ENCODE measurements at regions not wholly inside any gene's neighbourhood (a gene's known extent, or its start where the extent isn't known, plus 50 kb on each side); places are given as distances from the start of the nearest gene placed in this dataset.

DNA sequence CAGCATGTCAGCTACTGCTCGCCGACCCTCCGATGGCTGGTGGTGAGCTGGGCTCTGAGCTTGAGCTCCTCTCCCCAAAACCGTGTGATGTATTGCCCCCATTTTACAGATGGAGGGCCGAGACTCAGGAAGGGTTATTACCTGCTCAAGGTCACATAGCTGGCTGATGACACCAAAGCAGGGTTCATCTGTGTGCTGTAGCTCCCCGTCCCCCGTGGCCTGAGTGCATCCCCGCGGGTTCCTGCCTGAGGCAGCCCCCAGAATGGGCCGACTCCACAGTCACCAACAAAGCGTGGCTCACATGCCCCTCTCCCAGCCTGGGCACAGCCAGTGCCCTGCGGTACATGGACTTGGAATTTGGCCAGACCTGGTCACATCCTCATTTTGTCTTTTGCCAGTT is 198.6 kb downstream of the TFCP2L1 start:
- no peak for DNase-seq

GRCh38 chr2:121087117-121087516 is 197.9 kb downstream of the TFCP2L1 start:
- DNase-seq = no peak

- no peak for DNase-seq
Observed at GRCh38 chr2:121088251-121089165, 196.5 kb downstream of the TFCP2L1 start.

DNA sequence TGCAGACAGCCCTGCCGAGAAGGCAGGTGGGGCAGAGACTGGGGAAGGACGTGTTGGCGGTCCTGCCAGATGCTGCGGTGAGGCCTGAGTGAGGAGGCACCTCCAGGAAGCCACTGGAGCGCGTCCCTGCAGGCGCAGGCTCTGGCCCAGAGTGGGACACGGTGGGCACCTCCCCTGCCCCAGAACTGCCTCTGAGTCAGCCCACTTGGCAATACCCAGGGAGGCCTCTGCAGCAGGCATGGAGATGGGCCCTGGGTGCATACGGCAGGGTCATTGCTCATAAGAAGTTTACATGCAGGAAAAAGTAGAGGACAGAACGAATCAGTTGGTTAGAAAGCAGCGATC is 195.9 kb downstream of the TFCP2L1 start:
- no peak for DNase-seq

DNA sequence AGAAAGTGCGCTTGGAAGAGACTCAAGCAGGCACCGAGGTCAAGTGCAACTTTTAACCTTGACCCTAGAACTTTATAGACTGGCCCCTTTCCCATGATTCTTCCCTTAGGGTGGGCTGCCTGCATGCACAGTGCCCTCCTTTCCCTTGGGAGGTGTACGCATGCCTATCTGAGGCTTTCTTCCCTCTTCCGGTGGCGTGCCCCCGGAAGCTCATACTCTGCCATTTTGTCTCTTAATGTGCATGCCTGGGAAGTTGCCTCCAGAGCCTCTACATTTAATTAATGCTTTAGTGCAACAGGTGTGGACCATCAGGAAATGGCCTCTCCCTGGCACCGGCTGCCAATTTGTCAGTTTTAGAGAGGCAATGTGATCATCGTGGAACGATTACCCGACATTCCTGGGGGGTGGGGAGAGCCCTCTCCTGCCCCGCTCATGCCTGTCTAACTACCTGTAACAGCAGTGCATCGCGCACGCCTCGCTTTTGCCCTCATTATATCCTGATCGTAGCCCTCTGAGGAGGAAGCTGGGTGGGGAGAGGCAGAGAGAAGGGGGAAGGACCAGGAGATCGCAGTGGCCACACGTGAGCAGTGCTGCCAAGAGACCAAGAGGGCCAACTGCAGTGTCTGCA is 194.8 kb downstream of the TFCP2L1 start:
- DNase-seq = no peak

GRCh38 chr2:121092095-121092494 is 192.9 kb downstream of the TFCP2L1 start:
- no peak for DNase-seq

GRCh38 chr2:121093692-121094091 is 191.3 kb downstream of the TFCP2L1 start:
- DNase-seq = no peak

DNA sequence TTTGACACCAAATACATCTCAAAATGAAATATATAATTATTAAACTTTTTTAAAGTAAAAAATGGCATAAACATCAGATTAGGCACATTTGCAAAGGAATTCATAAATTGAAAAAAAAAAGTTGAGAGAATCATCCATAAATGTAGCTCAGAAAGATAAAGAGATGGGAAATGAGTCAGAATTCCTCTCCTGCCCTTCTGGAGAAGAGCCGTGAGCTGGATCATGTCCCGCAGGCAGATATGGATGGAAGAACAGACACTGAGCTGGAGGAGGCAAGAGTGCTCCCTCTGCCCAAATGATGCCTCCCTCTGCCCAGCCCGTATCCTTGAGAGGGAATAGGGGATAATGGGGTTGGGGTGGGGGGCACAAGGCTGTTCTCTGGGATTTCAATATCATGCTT is 190.9 kb downstream of the TFCP2L1 start:
- no peak for DNase-seq

DNA sequence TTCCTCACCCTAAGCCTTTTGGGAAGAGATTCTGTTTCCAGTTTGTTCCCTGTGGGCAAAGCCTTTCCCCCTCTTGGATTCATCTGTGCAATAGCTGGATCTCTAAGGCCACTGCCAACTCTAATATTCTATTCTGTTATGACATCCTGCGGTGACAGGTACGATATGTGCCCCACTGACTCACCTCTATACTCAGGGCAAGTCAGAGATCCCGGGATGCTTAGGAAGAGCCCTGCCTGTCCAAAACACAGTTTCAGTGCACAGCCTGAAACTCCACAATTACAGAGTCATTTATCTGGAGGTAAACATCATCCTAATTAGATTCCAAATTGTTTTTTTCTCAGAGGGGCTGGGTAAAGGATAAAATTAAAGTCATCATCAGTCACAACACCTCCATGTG is 190.2 kb downstream of the TFCP2L1 start:
- no peak for DNase-seq

GRCh38 chr2:121095257-121096080 is 189.5 kb downstream of the TFCP2L1 start:
- no peak for DNase-seq

DNA sequence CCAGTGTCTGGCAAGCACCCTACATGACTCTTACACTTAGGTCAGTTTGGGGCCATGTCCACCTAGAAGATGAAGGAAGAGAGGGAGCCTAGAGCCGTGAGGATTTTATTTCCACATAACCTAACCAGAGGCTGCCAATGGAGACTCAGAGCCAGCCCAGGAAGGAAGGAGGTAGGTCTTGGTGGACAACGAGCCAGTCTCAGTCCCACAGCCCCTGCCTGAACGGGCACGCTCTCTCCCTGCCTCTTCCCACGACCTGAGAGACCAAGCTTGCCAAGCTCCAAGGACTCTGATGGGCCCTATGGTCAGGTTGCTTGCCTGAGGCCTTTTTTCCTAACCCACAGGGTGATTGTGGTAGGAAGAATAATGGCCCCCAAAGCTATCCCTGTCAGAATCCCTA is 188.4 kb downstream of the TFCP2L1 start:
- no peak for DNase-seq

GRCh38 chr2:121098556-121098955 is 186.4 kb downstream of the TFCP2L1 start:
- no peak for DNase-seq

DNA sequence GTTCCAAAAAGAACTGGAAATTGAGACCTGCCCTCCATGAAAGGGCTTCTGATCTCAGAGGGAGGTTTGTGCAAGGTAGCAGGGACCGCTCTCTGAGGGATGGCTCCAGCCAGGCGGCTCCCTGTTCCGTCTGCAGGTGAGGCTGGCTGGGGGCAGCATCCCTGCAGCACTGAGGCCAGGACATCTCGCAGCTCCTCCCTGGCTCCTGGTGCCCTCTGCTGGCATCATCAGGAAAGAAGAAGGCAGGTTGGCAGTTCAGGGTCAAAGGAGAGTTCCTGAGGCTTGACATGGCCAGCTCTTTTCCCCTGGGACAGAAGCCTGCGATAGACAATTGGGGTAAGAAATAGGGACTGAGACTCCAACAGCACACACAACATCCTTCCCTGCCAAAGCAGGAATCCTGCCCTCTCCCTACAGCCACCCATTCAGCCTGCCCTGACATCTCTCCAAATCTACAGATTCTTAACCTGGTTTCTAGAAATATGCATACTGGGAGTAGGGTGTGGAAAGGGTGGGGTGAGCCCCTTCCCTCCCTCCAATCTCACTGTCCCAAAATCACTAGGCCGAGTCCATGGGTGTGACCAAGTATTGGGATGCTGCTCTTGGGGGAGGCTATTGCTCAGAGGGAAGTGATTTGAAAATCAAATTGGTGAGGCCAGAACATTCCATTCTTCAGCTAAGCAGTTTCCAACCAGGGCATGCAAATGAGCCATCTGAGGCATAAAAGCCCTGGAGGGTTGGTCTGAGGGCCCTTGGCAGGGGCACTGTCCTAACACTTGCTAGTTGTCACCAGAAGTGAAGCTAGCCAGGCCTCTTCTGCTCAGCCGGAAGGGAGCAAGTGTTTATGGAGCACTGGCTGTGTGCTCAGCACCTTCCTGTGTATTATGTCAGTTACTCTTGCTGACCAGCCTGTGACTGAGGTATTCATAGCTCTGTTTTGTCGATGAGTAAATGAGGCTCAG is 185.4 kb downstream of the TFCP2L1 start:
- DNase-seq = no peak

DNA sequence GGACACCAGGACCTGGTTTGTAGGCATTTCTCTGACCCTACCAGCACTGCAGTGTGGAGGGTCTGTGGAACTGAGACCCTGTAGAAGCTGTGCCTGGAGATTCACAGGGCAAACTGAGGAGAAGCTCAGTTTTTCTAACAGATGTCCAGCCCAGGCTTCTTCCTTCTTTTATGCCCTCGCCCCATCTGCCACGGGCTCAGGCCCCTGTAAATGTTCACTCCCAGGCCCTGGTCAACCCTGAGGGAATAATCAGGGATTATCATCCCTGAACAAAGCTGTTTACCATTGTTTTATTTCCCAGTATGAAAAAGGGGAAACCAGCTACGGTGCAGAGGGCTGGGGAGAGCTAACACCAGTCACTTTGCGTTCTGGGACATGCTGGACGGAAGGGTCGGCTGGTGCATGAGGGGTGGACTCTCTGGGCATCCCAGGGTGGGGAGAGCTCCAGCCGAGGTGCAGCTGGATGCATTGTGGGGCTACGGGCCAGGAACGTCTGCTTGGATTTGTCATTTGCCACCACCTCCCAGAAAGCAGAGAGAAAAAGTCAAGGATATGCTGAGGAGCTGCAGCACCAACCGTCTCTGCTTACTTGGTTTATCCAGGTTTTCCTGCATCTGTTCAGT is 183.8 kb downstream of the TFCP2L1 start:
- DNase-seq = no peak

- DNase-seq = no peak
Observed at GRCh38 chr2:121102941-121103340, 182.1 kb downstream of the TFCP2L1 start.

GRCh38 chr2:121103960-121104359 is 181.0 kb downstream of the TFCP2L1 start:
- DNase-seq = no peak

- DNase-seq = no peak
Observed at GRCh38 chr2:121104721-121105141, 180.3 kb downstream of the TFCP2L1 start.

GRCh38 chr2:121110924-121111323 is 174.1 kb downstream of the TFCP2L1 start:
- DNase-seq = no peak

DNA sequence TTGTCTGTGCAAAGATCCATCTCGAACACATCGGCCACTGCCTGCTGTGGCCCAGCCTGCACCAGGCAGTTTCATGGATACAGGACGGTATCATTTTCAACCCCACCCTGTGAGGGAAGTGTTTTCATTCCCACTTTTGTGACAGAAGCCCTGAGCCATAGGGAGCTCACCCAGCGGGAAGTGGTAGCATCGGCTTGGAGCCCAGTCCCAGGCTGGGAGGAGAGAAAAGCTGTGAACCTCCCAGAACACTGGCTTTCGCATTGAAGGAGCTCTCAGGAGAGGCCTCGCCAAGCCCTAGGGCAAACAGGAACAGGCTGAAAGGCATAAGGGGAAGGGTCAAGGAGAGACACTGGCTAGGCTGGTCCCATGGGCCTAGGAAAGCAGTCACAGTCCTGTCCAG is 166.1 kb downstream of the TFCP2L1 start:
- DNase-seq = no peak

GRCh38 chr2:121120411-121120810 is 164.6 kb downstream of the TFCP2L1 start:
- no peak for DNase-seq

DNA sequence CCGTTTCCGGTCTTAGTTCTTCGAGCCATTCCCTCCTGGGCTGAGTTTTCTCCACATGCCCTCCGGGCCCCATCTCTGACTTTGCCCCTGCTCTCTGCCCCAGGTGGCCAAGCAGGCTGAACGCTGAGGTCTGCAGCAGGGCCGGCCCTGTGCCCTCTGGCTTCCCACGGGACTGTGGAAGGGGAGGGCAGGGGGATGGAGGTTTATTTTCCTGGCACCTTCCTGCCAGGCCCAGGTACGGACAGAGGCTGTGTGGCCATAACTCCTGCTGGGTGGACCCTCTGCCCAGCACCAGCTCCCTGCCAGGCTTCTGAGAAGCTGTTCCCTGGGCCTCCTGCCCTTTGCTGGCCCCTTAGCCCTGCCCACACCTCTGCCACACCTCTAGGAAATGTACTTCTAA is 164.0 kb downstream of the TFCP2L1 start:
- DNase-seq = no peak

- DNase-seq = no peak
Observed at GRCh38 chr2:121121661-121122060, 163.3 kb downstream of the TFCP2L1 start.

All from CD4-positive, alpha-beta T cell treated with Interferon alpha-2 for 1 hour (primary cell).